Activated T-cell treated with anti-CD3 and anti-CD28 coated beads, Interleukin-2, amount 50 U/mL, for 1 hour (primary cell): ENCODE measurements at regions not wholly inside any gene's neighbourhood (a gene's known extent, or its start where the extent isn't known, plus 50 kb on each side); places are given as distances from the start of the nearest gene placed in this dataset.

Experiments used
- DNase-seq: peaks from one replicate; pipeline ENCODE4 v3.0.0-alpha.2; 2020

GRCh38 chr13:105643966-105644365 is 891.5 kb downstream of the EFNB2 start:
- no peak for DNase-seq

GRCh38 chr13:105642511-105642958 is 892.9 kb downstream of the EFNB2 start:
- no peak for DNase-seq

GRCh38 chr13:105641121-105641520 is 894.3 kb downstream of the EFNB2 start:
- no peak for DNase-seq

DNA sequence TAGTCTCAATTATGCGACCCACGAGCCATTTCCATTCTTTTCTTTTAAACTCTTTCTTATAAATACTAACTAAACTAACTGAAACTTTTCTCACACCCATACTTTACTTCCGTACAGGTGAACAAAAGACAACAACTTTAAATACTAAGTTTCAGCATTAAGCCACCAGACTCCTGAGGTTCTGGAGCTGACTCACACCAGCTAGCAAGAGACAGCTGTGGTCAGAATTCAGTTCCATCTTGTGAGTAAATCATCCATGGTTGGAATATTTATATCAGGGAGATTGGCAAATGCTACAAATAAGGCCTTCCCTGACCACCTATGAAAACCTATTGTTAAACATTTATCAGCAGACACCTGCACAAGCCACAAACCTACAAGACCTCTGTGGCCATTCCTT is 897.0 kb downstream of the EFNB2 start:
- DNase-seq: no peak

GRCh38 chr13:105634059-105634458 is 901.4 kb downstream of the EFNB2 start:
- no peak for DNase-seq

DNA sequence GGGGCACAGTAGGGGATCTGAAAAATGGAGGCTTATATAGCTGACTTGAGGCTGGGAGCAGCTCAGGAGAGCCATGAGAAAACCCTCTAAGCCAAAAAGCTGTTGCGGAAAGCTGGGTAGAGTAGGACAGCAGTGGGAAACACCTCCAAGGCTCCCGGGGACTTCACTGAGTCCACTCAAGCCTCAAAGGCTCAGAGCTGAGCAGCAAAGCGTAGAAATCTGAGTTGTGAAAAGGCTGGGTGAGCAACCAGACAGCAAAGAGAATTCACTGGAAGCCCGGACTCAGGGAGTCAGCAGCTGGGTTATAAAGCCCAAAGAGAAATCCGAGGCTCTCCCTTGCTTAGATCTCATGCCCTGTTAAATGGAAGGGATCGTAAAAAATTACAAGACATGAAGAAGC is 905.0 kb downstream of the EFNB2 start:
- DNase-seq: no peak

- no peak for DNase-seq
These were observed 908.2 kb downstream of the EFNB2 start for GRCh38 chr13:105627270-105627669.

- DNase-seq: no peak
These were observed 909.8 kb downstream of the EFNB2 start for GRCh38 chr13:105625691-105626090.

DNA sequence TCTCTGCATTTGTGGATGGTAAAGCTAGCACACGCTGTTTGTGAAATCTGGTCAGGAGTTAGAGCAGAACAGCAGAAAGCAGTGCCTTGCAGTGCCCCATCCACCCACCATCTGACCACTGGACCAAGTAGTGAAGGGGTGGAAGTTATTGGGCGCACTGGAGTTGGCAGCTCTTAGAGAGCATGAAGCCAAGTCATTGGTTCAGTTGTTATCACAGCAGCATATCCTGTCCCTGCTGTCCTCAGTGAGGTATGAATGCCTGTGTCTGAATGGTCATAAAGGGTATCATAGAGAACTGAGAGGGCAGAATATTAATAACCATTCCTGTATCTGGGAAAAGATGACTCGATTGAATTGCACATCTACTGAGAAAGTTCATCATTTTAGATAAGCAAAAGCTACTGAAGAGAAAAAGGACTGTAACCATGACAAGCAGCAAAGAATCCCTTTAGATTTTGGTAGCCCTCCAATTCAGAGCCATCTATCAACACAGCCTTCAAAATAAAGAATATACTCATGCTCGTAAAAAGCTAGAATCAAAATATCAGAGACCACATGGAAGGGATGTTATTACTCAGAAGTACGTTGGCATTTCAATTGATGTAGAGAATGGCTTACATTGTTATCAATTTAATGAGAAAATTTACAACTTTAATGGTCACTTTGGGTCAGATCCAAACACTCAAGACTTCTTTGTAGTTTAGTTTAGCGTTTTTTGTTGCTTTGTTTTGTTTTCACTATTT is 919.0 kb downstream of the EFNB2 start:
- DNase-seq: no peak

- no peak for DNase-seq
These were observed 922.9 kb downstream of the EFNB2 start for GRCh38 chr13:105612541-105612940.

GRCh38 chr13:105611424-105611823 is 924.0 kb downstream of the EFNB2 start:
- no peak for DNase-seq

- no peak for DNase-seq
These were observed 927.4 kb downstream of the EFNB2 start for GRCh38 chr13:105608104-105608503.

DNA sequence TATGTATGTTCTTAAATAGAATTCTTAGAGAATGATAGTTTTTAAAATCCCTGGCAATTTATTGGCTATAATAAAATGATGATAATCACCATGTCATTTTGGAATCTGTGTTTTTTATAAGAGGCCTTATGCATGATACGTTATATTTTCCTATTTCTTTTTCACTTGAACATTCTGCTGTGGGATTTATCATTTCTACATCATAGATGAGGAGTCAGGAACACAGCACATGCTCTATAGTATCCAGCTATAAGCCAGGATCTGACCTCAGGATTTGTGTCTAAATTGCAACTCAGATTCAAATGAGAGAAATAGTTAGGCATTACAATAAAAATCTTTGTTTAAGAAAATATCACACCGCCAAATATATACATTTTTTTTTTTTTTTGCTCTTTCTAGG is 928.0 kb downstream of the EFNB2 start:
- DNase-seq: no peak

- DNase-seq: no peak
These were observed 928.4 kb downstream of the EFNB2 start for GRCh38 chr13:105607016-105607415.

GRCh38 chr13:105602956-105603670 is 932.3 kb downstream of the EFNB2 start:
- DNase-seq: no peak

DNA sequence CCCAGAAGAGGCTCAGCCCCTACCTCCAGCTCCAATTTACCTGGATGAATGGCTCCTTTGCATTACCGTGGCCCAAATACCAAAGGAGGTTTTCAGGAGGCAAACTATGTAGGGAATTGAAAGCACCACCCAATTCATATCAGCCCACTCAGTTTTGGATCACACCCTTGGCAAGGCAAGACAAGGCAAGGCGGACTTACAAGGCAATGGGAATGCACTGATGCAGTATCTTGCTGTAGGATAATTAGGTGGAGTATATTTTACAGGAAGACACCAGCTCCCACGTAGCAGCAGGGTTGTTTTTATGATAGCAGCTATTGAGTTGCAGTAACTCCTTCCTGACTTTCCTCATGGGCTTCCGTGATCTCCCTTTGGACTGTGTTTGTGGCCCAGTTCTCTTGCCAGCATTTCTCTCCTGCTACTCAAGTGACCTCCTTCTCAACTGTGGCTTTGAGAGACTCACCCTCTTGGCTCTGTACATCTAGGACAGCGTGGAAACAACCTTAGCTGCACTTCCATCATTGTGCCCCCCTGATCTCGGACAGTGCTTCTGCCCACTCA is 935.9 kb downstream of the EFNB2 start:
- no peak for DNase-seq

DNA sequence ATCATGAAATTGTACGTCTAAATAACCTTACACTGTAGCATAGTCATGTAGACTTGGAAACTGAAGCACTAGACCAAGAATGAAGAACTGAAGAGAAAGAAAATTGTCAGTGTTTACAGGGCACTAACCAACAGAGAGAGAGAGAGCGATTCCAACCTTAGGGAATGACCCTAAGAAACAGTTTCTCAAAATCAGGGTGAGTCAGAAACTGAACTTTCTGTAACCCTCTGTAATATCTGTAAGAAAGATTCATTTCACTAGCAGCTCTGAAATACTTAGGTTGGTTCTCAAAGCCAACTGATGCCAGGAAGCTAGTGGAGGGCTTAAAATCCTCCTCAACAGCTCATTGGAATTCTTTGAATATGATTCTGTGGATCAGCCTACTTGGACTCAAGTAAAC is 936.9 kb downstream of the EFNB2 start:
- no peak for DNase-seq

- DNase-seq: no peak
These were observed 937.9 kb downstream of the EFNB2 start for GRCh38 chr13:105597573-105597972.

DNA sequence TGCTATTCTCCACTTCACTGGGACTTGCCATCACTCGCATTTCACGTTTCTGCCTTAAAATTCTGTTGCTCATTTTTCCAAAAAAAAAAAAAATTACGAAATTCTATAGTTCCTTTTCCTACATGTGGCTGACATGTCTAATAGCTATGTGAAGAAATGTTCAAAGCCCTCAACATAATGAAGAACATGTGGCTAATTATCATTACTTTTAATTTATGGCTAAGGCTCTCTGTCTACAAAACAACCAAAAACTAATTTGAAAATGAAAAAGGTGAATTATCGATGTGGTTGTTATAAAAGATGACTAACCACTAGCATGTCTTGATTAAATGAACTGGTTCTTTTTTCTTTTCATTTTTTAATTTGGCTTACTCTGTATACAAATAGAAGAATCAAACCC is 940.0 kb downstream of the EFNB2 start:
- DNase-seq: no peak

DNA sequence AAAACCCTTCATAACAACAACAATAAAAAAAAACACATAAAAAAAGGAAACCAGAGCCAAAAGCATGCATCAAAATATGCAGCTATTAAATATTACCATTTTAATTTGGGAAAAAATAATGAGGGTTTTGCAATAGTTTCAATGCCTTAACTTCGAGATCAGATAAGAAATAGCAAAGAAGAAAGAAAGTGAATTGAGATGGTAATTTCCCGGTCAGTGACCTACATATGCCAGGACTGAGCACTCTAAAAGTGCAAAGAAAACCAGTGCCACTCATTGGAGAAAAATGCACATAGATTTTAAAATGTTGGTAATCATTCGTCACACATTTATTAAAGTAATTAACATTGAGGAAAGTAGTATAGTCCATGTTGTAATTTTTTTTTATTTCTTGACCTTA is 944.2 kb downstream of the EFNB2 start:
- DNase-seq: no peak

DNA sequence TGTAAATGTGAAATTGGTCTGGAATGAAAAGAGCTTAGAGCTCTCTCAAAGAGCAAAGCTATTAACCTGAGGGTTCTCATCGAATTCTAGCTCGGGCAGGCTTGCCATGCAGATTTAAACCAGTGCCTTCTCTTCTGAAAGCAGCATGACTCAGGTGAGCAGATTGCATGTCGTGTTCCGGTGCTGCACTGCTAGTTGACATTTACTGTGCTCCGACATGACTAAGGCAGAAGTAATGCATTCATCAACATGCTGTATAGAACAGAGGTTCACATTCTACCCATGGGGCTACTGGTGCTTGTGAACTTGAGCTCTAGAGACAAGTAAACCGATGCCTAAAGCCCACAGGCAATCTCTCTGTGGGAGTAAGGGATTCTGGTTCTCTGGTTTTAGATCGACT is 947.7 kb downstream of the EFNB2 start:
- DNase-seq: no peak

- DNase-seq: no peak
These were observed 955.4 kb downstream of the EFNB2 start for GRCh38 chr13:105579821-105580710.

DNA sequence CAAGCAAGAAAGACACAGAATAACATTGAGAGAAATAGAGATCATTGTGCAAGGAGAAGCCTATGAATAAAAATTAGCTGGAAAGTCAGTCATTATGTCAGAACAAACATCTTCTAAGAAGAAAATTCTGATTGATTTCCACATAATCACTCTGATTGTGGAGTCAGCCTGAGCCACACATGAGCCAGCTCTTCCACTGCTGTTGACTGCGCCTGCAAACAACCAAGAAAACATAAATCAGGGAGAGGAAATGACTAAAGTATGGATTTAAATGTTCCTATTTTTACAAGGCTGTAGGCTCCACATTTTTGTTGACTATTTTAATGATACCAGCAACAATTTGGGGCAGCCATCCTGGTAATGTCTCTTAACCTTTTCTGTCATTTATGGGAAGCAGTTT is 962.3 kb downstream of the EFNB2 start:
- DNase-seq: no peak
